ENCODE measurements at regions not wholly inside any gene's neighbourhood (a gene's known extent, or its start where the extent isn't known, plus 50 kb on each side); places are given as distances from the start of the nearest gene placed in this dataset.

- H3K27ac ChIP-seq (ENCODE audit: low read depth, low read length) = no peak overlapping the region
- H3K9me3 ChIP-seq (ENCODE audit: control insufficient read depth, insufficient read depth, low read length) = no peaks in the 10 kb centered on the region; the same call in 1 of the 2 replicates
- TF ChIP-seq, protein P1, sequence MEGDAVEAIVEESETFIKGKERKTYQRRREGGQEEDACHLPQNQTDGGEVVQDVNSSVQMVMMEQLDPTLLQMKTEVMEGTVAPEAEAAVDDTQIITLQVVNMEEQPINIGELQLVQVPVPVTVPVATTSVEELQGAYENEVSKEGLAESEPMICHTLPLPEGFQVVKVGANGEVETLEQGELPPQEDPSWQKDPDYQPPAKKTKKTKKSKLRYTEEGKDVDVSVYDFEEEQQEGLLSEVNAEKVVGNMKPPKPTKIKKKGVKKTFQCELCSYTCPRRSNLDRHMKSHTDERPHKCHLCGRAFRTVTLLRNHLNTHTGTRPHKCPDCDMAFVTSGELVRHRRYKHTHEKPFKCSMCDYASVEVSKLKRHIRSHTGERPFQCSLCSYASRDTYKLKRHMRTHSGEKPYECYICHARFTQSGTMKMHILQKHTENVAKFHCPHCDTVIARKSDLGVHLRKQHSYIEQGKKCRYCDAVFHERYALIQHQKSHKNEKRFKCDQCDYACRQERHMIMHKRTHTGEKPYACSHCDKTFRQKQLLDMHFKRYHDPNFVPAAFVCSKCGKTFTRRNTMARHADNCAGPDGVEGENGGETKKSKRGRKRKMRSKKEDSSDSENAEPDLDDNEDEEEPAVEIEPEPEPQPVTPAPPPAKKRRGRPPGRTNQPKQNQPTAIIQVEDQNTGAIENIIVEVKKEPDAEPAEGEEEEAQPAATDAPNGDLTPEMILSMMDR (IDR thresholded peaks at IDR 0.05; ENCODE audit: low read depth, low read length, poor library complexity, severe bottlenecking) = no peak
- no peak for TF ChIP-seq EZH2phosphoT487 (IDR thresholded peaks at IDR 0.05; ENCODE audit: borderline replicate concordance, low read length)
These were observed 86.5 kb upstream of the RAB12 start for GRCh38 chr18:8522756-8523155.

GRCh38 chr18:8525692-8526091 is 83.5 kb upstream of the RAB12 start:
- Histone ChIP-seq H3K9me2 (replicated peaks; ENCODE audit: control insufficient read depth, low read length) (no peaks in the 10 kb centered on the region), H3K27me3 (ENCODE audit: control insufficient read depth, low read length) (peaks cover 17% of the 10 kb centered on the region), H3K79me2 (ENCODE audit: control insufficient read depth, low read length) (no peaks in the 10 kb centered on the region), H3K36me3 (ENCODE audit: control insufficient read depth, low read length) (no peaks in the 10 kb centered on the region), H3K9me3 (ENCODE audit: control insufficient read depth, insufficient read depth, low read length) (no peaks in the 10 kb centered on the region), H3K27ac (ENCODE audit: low read depth, low read length) (no peak overlapping the region), H3F3A (ENCODE audit: control insufficient read depth, insufficient read depth) (no peaks in the 10 kb centered on the region), H3K4me3 (ENCODE audit: low read length) (no peak overlapping the region), H4K20me1 (ENCODE audit: control insufficient read depth, insufficient read depth, low read depth, low read length) (no peaks in the 10 kb centered on the region), H3K4me2 (ENCODE audit: low read length) (no peak overlapping the region), H3K4me1 (ENCODE audit: control insufficient read depth, low read length) (no peaks in the 10 kb centered on the region)
- TF ChIP-seq, protein P1 (IDR thresholded peaks at IDR 0.05; ENCODE audit: low read depth, low read length, poor library complexity, severe bottlenecking) = peak; percentile 49
- no peak for TF ChIP-seq EZH2phosphoT487 (IDR thresholded peaks at IDR 0.05; ENCODE audit: borderline replicate concordance, low read length)

More at GRCh38 chr18:8522756-8523155, 86.5 kb upstream of the RAB12 start:
- no peaks in the 10 kb centered on the region for H3K4me1 ChIP-seq (ENCODE audit: control insufficient read depth, low read length)
- peaks cover 19% of the 10 kb centered on the region for H3K27me3 ChIP-seq (ENCODE audit: control insufficient read depth, low read length)
- H3K9me2 ChIP-seq (replicated peaks; ENCODE audit: control insufficient read depth, low read length) = no peaks in the 10 kb centered on the region
- no peaks in the 10 kb centered on the region for H3K36me3 ChIP-seq (ENCODE audit: control insufficient read depth, low read length)
- H3F3A ChIP-seq (ENCODE audit: control insufficient read depth, insufficient read depth) = no peaks in the 10 kb centered on the region
- no peaks in the 10 kb centered on the region for H4K20me1 ChIP-seq (ENCODE audit: control insufficient read depth, insufficient read depth, low read depth, low read length)
- H3K79me2 ChIP-seq (ENCODE audit: control insufficient read depth, low read length) = no peaks in the 10 kb centered on the region
- no peak overlapping the region for H3K4me3 ChIP-seq (ENCODE audit: low read length)
- H3K4me2 ChIP-seq (ENCODE audit: low read length) = no peak overlapping the region

DNA sequence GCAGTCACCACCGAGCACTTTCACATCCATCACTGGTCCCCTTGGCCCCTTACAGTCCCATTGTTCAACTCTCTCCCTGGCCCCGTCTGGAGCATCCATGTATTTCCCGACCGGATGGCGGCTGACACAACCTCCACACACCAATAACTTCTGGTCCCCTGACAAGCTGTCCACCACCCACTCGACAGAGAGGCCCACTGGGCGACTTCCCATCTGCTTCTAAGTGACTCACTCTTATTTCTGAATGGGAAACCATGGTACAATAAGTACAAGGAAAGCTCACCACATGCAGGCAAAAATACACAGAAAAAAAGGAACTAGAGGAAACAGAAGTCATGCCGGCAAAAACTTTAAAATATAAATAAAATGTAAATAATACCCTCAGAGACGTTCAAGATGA is 82.9 kb upstream of the RAB12 start:
- TF ChIP-seq EZH2phosphoT487 (IDR thresholded peaks at IDR 0.05; ENCODE audit: borderline replicate concordance, low read length) = no peak
- TF ChIP-seq, protein P1 (IDR thresholded peaks at IDR 0.05; ENCODE audit: low read depth, low read length, poor library complexity, severe bottlenecking) = no peak
- Histone ChIP-seq H4K20me1 (ENCODE audit: control insufficient read depth, insufficient read depth, low read depth, low read length) (no peaks in the 10 kb centered on the region), H3K36me3 (ENCODE audit: control insufficient read depth, low read length) (no peaks in the 10 kb centered on the region), H3K9me2 (replicated peaks; ENCODE audit: control insufficient read depth, low read length) (no peaks in the 10 kb centered on the region), H3K4me3 (ENCODE audit: low read length) (no peak overlapping the region), H3K79me2 (ENCODE audit: control insufficient read depth, low read length) (no peaks in the 10 kb centered on the region), H3K4me2 (ENCODE audit: low read length) (no peak overlapping the region), H3F3A (ENCODE audit: control insufficient read depth, insufficient read depth) (no peaks in the 10 kb centered on the region), H3K27ac (ENCODE audit: low read depth, low read length) (no peak overlapping the region), H3K27me3 (ENCODE audit: control insufficient read depth, low read length) (peaks cover 17% of the 10 kb centered on the region), H3K9me3 (ENCODE audit: control insufficient read depth, insufficient read depth, low read length) (peaks cover 6% of the 10 kb centered on the region), H3K4me1 (ENCODE audit: control insufficient read depth, low read length) (no peaks in the 10 kb centered on the region)

All from DOHH2 (cell line).